GOT3 (cell line): ENCODE measurements at regions not wholly inside any gene's neighbourhood (a gene's known extent, or its start where the extent isn't known, plus 50 kb on each side); places are given as distances from the start of the nearest gene placed in this dataset.

ENCODE experiments used
- DNase-seq: peaks from one replicate; lab custom pipeline; 2025; ENCODE audit warnings: mixed read lengths; lab: John Stamatoyannopoulos, UW

- no peak for DNase-seq
Measured at GRCh38 chr4:18394656-18395055, 373.1 kb upstream of the LCORL start.

- DNase-seq, result no peak
Measured at GRCh38 chr4:18391354-18391728, 369.8 kb upstream of the LCORL start.

GRCh38 chr4:18390655-18391353, 369.2 kb upstream of the LCORL start:
- no peak for DNase-seq

GRCh38 chr4:18389115-18389514, 367.6 kb upstream of the LCORL start:
- DNase-seq, result no peak

GRCh38 chr4:18388039-18388438, 366.5 kb upstream of the LCORL start:
- DNase-seq, result no peak

- no peak for DNase-seq
Measured at GRCh38 chr4:18381186-18381585, 359.6 kb upstream of the LCORL start.

DNA sequence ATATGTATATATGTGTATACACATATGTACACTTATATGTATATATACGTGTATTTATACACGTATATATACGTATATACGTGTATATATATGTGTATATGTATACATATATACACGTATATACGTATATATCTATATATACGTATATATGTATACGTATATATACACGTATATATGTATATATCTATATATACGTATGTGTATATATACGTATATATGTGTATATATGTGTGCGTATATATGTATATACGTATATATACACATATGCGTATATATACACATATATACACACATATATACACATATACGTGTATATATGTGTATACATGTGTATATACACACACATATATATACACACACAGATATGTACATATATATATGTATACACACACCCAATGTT, 348.0 kb upstream of the LCORL start:
- DNase-seq, result no peak

- no peak for DNase-seq
Measured at GRCh38 chr4:18366892-18367291, 345.3 kb upstream of the LCORL start.

DNA sequence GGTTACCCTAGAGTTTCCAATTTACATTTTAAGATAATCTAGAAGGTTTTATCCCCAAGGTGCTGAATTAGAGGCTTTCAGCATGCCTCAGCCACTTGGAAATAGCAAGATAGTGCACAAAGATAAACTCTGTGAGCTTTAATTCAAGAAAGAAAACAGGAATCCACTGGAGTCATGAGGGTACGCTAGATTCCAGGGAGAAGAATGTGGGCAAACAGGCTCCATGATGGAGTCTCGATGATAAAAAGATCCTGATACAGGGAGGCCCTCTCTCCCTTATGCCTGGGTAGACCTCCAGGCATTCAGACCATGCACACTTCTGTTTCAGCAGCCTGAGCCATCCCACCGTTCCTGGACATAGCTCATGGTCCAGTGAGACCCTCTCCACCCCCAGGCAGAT, 344.6 kb upstream of the LCORL start:
- no peak for DNase-seq

- DNase-seq, result no peak
Measured at GRCh38 chr4:18343581-18343980, 322.0 kb upstream of the LCORL start.

GRCh38 chr4:18342847-18343246, 321.3 kb upstream of the LCORL start:
- DNase-seq, result no peak

DNA sequence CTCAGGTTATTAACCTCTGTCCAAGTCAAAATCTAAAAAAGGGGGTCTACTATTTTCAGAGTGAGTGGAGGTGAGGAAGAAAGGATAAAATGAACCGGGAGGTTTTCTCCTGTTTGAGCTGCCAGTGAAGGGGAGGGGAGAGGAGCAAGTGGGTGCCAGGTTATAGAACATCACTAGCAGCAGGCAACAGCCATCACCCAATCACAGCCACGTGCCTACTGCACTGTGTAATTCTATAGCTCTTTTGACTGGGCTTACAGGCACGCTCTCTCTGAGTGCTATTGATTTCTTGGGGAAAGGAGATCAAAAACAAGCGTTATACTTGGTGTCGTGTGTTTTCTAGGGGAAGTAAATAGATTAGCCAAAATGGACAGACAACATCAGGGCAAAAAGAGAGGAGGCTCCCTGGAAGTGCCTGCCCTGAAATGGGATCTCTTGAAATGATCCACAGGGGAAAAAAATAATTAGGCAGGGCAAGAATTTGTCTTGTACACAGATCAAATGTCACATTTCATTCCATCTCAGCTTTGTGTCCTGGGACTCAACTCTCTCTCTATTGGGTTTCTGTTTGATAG, 300.5 kb upstream of the LCORL start:
- no peak for DNase-seq

DNA sequence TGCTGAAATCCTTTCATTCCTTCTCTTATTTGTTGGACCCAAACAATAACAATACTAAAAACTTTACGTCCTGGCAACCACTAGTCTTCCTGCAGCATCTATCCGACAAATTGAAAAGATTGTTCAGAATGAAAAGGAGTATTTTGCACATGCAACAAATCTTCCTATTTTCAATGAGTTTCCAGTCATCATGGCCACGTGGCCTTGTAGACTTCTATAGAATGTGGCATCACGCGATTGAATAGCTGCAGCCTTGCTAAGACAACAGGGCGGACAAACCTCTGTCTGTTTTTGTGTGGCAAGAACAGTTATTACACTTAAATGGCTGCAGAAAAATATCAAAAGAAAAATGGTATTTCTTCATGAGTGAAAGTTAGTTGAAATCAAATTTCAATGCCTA, 297.9 kb upstream of the LCORL start:
- no peak for DNase-seq

DNA sequence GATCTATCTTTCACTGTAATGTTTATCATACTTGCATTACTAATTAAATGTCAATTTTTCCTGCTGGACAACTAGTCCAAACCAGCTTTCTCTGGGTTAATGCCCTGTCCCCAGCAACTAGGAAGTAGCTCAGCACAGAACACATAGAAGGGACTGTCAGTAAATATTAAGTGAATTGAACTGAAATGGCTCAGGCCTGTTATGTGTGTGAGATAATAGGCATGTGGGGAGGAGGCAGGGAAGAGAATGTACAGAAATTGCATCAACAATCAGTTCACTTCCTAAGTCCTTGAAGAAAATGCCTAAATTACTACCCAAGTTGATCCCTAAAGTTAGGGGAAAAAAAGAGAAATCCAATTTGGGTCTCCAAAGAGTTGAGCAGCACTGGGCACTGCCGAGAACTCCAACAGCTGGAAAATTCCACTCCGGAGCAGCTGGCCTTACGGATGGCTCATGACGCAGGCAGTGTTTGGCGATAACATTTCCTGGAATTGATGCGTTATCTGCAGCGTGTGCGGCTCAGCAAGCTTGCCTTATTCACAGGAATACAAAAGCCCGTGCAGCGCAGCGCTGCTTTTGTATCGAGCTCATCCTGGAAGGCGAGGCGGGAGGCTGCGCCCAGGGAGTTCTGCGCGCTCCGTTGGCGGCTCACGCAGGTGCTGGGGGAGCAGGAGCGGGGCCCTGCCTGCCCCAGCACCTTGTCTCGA, 297.3 kb upstream of the LCORL start:
- DNase-seq, result no peak

DNA sequence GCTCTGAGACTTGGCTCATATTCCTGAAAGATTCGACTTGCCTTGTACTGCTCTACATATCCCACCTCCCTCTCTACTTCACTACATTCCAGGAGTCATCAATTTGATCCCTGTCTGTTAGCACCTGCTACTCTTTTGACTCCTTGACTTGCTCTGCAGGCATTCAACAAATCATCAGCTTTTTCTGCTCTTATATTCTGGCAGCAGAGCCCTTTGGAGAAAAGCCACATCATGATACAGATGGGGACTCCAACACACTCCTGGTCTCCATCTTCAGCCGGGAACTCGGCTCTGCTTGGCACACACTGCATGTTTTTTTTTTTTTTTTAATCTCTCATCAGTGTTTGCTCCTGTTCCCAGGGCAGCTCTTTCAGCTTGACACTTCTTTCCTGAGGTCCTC, 293.2 kb upstream of the LCORL start:
- DNase-seq, result no peak

- no peak for DNase-seq
Measured at GRCh38 chr4:18297684-18298083, 276.1 kb upstream of the LCORL start.

GRCh38 chr4:18296411-18296810, 274.9 kb upstream of the LCORL start:
- no peak for DNase-seq

GRCh38 chr4:18294846-18295245, 273.3 kb upstream of the LCORL start:
- DNase-seq, result no peak

DNA sequence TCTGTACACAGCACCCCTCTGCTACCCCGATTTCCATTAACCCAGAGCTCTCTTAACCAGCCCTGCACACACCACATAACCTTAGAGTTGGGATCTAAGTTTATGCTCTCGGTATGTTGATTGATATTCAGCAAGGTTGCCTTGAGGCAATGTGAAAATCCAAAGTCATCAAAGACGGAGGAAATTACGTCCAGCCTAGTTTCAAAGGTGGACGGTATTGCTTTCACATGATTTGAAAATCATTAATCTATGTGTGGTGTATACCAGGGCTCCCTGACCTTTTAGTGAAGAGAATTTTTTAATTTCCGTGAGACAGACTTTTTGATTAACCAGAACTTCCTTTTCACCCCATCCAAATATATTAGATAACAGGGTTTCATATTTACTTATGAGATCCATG, 272.5 kb upstream of the LCORL start:
- no peak for DNase-seq

DNA sequence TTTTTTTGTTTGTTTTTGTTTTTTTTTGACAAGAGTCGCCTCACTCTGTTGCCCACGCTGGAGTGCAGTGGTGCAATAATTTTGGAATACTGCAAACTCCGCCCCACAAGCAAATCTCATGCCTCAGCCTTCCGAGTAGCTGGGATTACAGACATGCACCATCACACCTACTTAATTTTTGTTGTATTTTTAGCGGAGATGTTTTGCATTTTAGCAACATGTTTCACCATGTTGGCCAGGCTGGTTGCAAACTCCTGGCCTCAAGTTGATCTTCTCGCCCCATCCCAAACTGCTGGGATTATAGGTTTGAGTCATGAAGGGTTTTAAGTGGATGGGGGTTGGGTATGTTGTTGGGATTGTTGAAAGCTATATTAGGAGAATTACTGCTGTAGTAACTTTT, 270.9 kb upstream of the LCORL start:
- DNase-seq, result no peak

DNA sequence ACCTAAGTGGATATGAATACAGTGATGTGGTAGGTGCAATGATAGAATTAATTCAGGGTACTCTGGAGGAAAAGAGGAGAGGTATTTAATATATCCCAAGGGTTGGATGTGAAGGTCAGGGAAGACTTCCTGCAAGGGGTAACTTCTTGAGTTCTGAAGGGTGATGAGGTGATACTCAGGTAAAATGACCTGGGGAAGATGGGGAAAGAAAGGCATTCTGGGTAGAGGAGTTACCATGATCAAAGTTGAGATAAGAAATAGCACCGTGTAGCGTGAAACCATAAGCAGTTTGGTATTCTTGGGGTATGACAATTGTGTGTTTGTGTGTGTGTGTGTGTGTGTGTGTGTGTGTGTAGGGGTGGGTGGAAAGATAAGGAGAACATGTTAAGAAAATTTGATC, 270.4 kb upstream of the LCORL start:
- DNase-seq, result no peak

DNA sequence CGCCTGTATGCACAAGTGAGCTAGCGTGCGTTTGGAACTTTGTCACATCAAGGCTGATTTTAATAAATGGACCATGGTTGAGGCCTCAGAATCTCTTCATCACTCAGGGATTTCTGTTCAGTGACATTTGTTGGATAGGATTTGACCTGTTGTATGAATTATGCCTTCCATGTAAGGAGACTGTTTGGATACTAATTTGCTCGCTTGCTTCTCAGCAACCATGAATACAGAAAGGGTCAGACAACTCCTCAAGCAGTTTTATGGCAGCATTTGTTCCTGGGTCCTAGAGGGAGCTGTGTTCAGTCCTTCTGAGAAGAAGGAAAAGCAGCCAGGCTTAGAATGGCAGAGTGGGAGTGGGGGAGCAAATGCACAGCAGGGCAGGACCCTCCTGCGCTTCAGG, 269.7 kb upstream of the LCORL start:
- no peak for DNase-seq

DNA sequence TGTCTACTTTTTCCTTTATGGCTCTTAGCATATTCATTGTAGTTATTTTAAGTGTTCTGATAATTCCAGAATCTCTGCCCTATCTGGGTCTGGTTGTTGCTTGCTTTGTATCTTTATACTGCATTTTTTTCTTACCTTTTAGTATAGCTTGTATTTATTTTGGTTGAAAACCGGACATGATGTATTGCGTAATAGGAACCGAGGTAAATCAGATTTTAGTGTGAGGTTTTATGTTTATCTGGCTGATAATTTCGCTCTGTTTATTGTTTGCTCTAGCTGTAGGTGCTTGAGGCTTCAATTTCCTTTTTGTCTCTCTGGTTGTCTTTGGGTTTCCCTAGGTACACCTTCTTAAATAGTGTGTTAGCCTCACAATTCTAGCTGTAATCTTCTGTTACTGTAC, 263.8 kb upstream of the LCORL start:
- no peak for DNase-seq

- DNase-seq, result no peak
Measured at GRCh38 chr4:18278244-18278643, 256.7 kb upstream of the LCORL start.
